OCI-LY3 (cell line): ENCODE measurements at regions not wholly inside any gene's neighbourhood (a gene's known extent, or its start where the extent isn't known, plus 50 kb on each side); places are given as distances from the start of the nearest gene placed in this dataset.

Source experiments
- H2AFZ ChIP-seq: fragments of 200-600, 300-600 bp; shearing (Covaris generic); 2 replicates; pipeline ENCODE4 v1.6.0; 2014; ENCODE audit warnings: antibody characterized with exemption, low read depth, low read length
- H3K27ac ChIP-seq: fragments of 200-600, 300-600 bp; sonication (generic); 2 replicates; pipeline ENCODE4 v1.5.1; 2014; ENCODE audit warnings: mild to moderate bottlenecking, low read length, moderate library complexity, mixed read lengths
- H3K27me3 ChIP-seq: fragments of 200-600, 300-600 bp; sonication (generic); 2 replicates; pipeline ENCODE4 v1.6.1; 2014; ENCODE audit warnings: low read depth, low read length, mixed read lengths
- H3K36me3 ChIP-seq: fragments of 200-600, 300-600 bp; sonication (generic); replicated peaks from 2 replicates; pipeline ENCODE3; 2014; ENCODE audit warnings: low read depth, low read length, mixed read lengths
- H3K4me1 ChIP-seq: fragments of 300-600, 200-600 bp; sonication (generic); 2 replicates; pipeline ENCODE4 v1.6.1; 2014; ENCODE audit warnings: low read length, mixed read lengths
- H3K4me2 ChIP-seq: fragments of 200-600, 300-600 bp; sonication (generic); 2 replicates; pipeline ENCODE4 v1.6.1; 2014; ENCODE audit warnings: low read length, mixed read lengths
- H3K4me3 ChIP-seq: fragments of 300-600, 200-600 bp; sonication (generic); 2 replicates; pipeline ENCODE4 v1.5.1; 2014; ENCODE audit warnings: antibody characterized with exemption, mild to moderate bottlenecking, low read length, moderate library complexity
- H3K79me2 ChIP-seq: fragments of 300-600, 200-600 bp; shearing (Covaris generic); 2 replicates; pipeline ENCODE4 v1.6.1; 2014; ENCODE audit warnings: mild to moderate bottlenecking, low read length, mixed read lengths
- H3K9ac ChIP-seq: fragments of 300-600, 200-600 bp; shearing (Covaris generic); 2 replicates; pipeline ENCODE4 v1.6.0; 2014; ENCODE audit warnings: mild to moderate bottlenecking, low read length, moderate library complexity
- H3K9me3 ChIP-seq: fragments of 200-600, 300-600 bp; shearing (Covaris generic); 2 replicates; pipeline ENCODE4 v1.6.1; 2014; ENCODE audit warnings: low read length, mixed read lengths; ENCODE audit not compliant: insufficient read depth
- H4K20me1 ChIP-seq: fragments of 200-600, 300-600 bp; sonication (generic); 2 replicates; pipeline ENCODE4 v1.6.1; 2016; ENCODE audit warnings: low read length, mixed read lengths; ENCODE audit not compliant: insufficient read depth
- CTCF ChIP-seq: fragments of 200-600, 300-600 bp; sonication (generic); IDR thresholded peaks from 2 replicates; pipeline ENCODE4 v1.5.1; 2014; ENCODE audit warnings: antibody characterized with exemption, low read length, low read depth
- EZH2phosphoT487 ChIP-seq: fragments of 200-600 bp; shearing (Covaris generic); IDR thresholded peaks from 2 replicates; pipeline ENCODE4 v1.6.1; 2018; ENCODE audit warnings: antibody characterized with exemption, mixed run types, low read depth

DNA sequence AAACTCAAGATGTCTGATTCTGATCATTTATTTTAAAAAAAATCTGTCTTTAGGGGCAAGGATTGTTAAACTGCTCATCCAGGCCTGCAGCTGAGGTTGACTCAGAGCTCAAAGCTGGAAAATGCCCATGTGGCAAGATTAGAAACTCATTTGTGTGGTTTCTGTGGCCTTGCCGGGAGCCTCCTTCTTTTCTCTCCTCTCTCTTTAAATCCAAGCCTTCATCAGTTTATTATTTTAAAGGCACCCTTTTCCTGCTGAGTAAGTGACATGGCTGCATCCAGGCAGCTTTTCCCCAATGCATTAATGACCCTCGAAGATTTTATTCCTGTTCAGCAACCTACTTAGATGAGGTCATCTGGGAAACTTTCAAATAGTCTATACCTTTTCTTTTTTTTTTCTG is 221.3 kb upstream of the CDIN1 start:
- no peak overlapping the region for H3K4me3 ChIP-seq
- H3K27me3 ChIP-seq: no peaks in the 10 kb centered on the region
- no peak overlapping the region for H3K27ac ChIP-seq
- H3K4me1 ChIP-seq: no peaks in the 10 kb centered on the region
- H3K36me3 ChIP-seq: no peaks in the 10 kb centered on the region
- no peak overlapping the region for H3K4me2 ChIP-seq
- H4K20me1 ChIP-seq: no peaks in the 10 kb centered on the region
- no peak overlapping the region for H3K9ac ChIP-seq
- TF ChIP-seq CTCF: no peak
- TF ChIP-seq EZH2phosphoT487: no peak
- no peaks in the 10 kb centered on the region for H3K9me3 ChIP-seq
- H2AFZ ChIP-seq: no peak overlapping the region
- no peaks in the 10 kb centered on the region for H3K79me2 ChIP-seq

DNA sequence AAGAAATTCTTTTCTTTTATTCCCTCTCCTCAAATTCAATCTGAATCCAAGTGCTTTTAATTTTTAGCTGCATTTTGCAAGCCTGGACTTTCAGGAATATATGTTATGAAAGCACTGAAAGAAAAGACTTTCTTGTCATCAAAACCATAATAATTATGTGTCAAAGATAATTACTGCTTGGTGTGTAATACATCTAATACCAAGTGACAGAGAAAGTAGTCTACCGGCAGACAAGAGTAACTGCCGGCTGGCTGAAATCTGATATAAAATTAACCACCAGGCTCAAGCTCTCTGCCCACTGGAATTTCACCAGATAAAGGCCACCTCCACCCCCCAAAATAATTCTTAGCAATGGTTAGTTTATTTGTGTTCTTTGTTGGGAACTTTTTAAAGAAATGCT is 220.9 kb upstream of the CDIN1 start:
- Histone ChIP-seq H3K4me3 (no peak overlapping the region), H3K4me1 (no peaks in the 10 kb centered on the region), H3K4me2 (no peak overlapping the region), H3K9ac (no peak overlapping the region), H2AFZ (no peak overlapping the region), H3K79me2 (no peaks in the 10 kb centered on the region), H3K27ac (no peak overlapping the region), H4K20me1 (no peaks in the 10 kb centered on the region), H3K9me3 (no peaks in the 10 kb centered on the region), H3K36me3 (no peaks in the 10 kb centered on the region), H3K27me3 (no peaks in the 10 kb centered on the region)
- TF ChIP-seq EZH2phosphoT487 (no peak), CTCF (no peak)

DNA sequence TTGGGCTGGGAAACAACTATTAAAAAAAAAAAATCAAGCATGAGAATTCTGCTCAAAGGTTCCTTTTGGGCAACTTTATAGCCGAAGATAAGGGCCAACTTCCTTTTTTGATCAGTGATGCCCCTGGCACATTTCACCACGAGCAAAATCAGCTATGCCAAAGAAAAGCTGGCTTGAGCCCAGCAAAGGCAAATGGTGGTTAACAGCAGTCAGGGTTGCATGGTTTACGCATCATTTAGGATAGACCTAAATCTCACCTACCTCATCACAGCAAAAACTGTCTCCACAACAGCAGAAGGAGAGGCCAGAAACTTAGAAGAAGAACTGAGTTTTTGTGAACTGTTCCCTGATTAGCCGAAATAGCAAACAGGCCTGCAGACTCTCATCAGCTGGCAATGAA is 220.1 kb upstream of the CDIN1 start:
- Histone ChIP-seq H3K9ac (no peak overlapping the region), H3K4me3 (no peak overlapping the region), H3K4me2 (no peak overlapping the region), H3K27ac (no peak overlapping the region), H3K4me1 (no peaks in the 10 kb centered on the region), H4K20me1 (no peaks in the 10 kb centered on the region), H3K9me3 (no peaks in the 10 kb centered on the region), H2AFZ (no peak overlapping the region), H3K27me3 (no peaks in the 10 kb centered on the region), H3K79me2 (no peaks in the 10 kb centered on the region), H3K36me3 (no peaks in the 10 kb centered on the region)
- TF ChIP-seq EZH2phosphoT487: no peak
- TF ChIP-seq CTCF: no peak

- no peaks in the 10 kb centered on the region for H4K20me1 ChIP-seq
- no peak overlapping the region for H3K9ac ChIP-seq
- H3K79me2 ChIP-seq: no peaks in the 10 kb centered on the region
- H3K27me3 ChIP-seq: no peaks in the 10 kb centered on the region
- no peaks in the 10 kb centered on the region for H3K9me3 ChIP-seq
- no peaks in the 10 kb centered on the region for H3K4me1 ChIP-seq
- H3K4me3 ChIP-seq: no peak overlapping the region
- H3K4me2 ChIP-seq: no peak overlapping the region
- no peaks in the 10 kb centered on the region for H3K36me3 ChIP-seq
- H3K27ac ChIP-seq: no peak overlapping the region
- no peak overlapping the region for H2AFZ ChIP-seq
- TF ChIP-seq CTCF (no peak), EZH2phosphoT487 (no peak)
These were observed 218.0 kb upstream of the CDIN1 start for GRCh38 chr15:36361351-36361870.
